GM18868 (cell line): ENCODE measurements at regions not wholly inside any gene's neighbourhood (a gene's known extent, or its start where the extent isn't known, plus 50 kb on each side); places are given as distances from the start of the nearest gene placed in this dataset.

Source experiments
- ATAC-seq: cut with Tn5 transposase; IDR thresholded peaks from one replicate; pipeline ENCODE4 v1.9.1; 2021; ENCODE audit warnings: mild to moderate bottlenecking, moderate library complexity; ENCODE audit not compliant: unreplicated experiment

GRCh38 chr5:67291671-67292070 lies 95.1 kb upstream of the CD180 start:
- no peak for ATAC-seq

- no peak for ATAC-seq
These were observed 94.5 kb upstream of the CD180 start for GRCh38 chr5:67291066-67291465.

- ATAC-seq, result no peak
These were observed 94.1 kb upstream of the CD180 start for GRCh38 chr5:67290655-67291054.

- ATAC-seq, result no peak
These were observed 93.3 kb upstream of the CD180 start for GRCh38 chr5:67289763-67290521.

- ATAC-seq, result no peak
These were observed 91.1 kb upstream of the CD180 start for GRCh38 chr5:67287510-67288268.

GRCh38 chr5:67286006-67286405 lies 89.4 kb upstream of the CD180 start:
- no peak for ATAC-seq

- no peak for ATAC-seq
These were observed 87.4 kb upstream of the CD180 start for GRCh38 chr5:67283988-67284487.

DNA sequence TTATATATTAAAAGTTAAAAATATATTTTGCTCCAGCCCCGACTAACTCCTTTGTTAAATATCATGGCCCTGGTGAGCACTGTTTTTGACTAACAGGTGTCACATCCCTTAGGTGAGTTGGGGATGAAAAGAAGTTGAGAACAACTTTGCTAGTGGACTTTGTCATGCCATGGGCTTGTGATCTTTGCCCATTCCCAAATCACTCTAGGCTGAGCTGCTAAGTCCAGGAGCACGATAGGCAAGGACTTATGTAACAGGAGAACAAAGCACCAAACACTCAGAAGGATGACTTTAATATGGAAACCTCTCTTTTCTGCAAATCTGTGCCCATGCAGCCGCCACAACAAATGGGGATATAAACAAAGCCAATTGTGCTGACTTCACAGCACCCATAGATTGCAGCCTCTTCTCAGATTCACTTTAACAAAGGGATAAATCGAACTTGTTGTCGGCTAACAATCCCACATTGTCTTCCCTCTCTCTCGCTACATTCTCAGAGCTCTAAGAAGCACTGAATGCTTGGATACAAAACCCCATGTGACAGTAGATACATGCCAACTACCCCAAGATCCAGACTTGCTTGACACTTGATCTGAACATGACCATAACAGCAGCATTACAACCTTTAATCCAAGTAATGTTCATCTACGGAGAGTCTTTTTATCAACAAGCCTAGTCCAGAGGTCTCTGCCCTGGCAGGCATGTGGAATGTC lies 86.8 kb upstream of the CD180 start:
- ATAC-seq, result no peak

DNA sequence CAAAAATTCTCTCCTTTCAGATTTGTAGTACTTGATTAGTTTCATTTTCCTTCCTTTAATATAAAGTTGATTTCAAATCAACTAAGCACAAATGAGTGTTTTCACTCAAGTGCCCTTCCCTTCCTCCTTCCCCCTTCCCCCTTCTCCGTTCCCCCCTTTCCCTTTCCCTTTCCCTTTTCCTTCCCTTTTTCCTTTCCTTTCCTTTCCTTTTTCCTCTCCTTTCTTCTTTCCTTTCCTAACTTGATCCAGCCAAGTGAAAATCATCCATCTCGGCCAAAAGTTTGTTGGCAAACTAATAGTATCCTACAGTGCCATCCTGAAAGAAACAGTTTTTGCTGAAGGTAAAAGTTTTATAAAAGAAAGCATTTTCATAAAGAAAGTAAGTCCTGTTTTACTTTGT lies 85.3 kb upstream of the CD180 start:
- no peak for ATAC-seq

DNA sequence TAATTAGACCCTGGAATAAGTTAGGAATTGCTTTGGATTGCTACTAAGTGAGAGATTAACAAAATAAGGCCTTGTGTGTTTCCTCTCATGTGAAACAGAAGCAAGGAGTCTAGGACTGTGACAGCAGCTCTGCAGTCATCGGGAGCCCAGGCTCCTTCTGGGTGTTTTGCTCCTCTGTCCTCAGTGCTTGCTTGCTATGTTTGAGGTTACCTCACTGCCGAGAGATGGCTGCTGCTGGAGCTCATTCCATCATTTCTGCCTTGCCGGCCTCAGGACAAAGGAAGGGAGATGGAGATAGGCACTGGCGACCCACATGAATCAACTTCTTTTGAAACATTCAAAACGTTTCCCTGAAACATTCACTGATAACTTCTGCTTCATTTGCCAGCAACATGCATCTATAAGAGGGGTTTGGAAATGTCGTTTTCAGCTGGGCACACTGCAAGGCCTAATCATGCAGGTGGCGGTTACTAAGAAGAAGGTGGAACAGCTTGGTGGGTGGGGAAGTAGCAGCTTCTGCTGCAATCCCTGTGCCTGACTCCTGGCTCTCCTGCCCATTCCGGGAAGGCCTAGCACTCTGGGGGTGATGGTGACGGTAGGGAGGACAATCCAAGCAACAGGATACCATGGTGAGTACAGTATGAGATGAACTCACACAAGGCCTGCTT lies 77.2 kb upstream of the CD180 start:
- no peak for ATAC-seq

- ATAC-seq, result no peak
These were observed 76.0 kb upstream of the CD180 start for GRCh38 chr5:67272453-67273130.

- no peak for ATAC-seq
These were observed 71.8 kb upstream of the CD180 start for GRCh38 chr5:67268231-67269021.

- no peak for ATAC-seq
These were observed 71.1 kb upstream of the CD180 start for GRCh38 chr5:67267512-67268216.

DNA sequence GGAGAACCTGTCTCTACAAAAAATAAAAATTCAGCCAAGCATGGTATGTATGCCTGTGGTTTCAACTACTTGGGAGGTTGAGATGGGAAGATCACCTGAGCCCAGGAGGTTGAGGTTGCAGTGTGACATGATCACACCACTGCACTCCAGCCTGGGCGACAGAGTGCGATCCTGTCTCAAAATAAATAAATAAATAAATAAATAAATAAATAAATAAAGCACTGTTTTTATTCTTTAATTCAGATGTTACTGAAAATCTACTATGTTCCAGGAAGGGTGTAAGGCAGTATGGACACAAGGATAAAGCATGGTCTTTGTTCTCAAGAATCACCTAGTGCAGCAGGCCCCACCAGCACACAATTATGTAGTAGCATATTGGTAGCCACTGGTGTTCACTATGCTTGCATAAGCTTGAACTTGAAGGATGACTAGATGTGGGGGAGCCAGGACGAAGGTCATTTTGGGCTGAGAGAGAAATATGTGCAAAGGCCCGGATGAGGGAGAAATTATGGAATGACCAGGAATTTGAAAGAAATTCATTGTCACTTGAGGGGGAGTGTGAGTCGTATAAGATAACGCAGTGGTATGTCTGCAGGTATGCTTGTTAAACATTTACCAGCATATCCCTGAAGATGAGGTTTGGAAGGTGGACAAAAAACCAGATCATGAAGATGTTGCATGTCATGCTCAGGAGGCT lies 70.2 kb upstream of the CD180 start:
- no peak for ATAC-seq

GRCh38 chr5:67265951-67266350 lies 69.4 kb upstream of the CD180 start:
- no peak for ATAC-seq

GRCh38 chr5:67263656-67264408 lies 67.2 kb upstream of the CD180 start:
- ATAC-seq, result no peak

- ATAC-seq, result no peak
These were observed 66.4 kb upstream of the CD180 start for GRCh38 chr5:67262956-67263355.

DNA sequence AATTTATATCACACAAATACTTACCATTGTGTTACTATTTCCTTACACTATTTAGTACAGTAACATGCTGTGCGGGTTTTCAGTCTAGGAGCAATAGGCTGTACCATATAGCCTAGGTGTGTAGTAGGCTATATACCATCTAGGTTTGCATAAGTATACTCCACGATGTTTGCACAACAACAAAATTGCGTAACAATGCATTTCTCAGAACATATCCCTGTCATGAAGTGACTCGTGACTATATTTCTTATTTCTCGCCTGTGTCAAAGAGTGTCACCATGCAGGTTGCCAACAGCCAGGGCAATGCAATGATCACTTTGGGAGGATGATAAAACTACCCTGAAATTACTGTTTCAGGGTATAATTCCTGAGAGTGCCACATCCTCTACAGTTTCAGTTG lies 65.6 kb upstream of the CD180 start:
- no peak for ATAC-seq
